ENCODE measurements at regions not wholly inside any gene's neighbourhood (a gene's known extent, or its start where the extent isn't known, plus 50 kb on each side); places are given as distances from the start of the nearest gene placed in this dataset.

DNA sequence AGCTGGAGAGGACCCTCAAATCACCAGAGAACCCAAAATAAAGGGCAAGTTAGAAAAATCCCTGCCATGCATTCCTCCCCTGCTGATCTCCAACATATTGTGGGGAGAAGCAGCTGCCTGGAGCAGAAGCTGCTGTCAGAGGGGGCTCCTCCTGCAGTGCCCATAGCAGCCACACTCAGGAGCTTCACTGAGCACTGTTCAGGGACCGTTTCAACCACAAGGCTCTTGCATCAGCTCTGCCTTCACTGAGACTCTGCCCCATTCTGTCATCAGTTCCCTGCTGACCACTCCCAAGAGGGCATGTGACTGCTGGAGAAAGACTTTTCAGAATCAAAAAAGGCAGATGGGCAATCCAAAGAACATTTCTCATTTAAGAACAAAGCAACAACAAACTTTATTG, 392.7 kb downstream of the GALC start:
- TF ChIP-seq, protein P1, sequence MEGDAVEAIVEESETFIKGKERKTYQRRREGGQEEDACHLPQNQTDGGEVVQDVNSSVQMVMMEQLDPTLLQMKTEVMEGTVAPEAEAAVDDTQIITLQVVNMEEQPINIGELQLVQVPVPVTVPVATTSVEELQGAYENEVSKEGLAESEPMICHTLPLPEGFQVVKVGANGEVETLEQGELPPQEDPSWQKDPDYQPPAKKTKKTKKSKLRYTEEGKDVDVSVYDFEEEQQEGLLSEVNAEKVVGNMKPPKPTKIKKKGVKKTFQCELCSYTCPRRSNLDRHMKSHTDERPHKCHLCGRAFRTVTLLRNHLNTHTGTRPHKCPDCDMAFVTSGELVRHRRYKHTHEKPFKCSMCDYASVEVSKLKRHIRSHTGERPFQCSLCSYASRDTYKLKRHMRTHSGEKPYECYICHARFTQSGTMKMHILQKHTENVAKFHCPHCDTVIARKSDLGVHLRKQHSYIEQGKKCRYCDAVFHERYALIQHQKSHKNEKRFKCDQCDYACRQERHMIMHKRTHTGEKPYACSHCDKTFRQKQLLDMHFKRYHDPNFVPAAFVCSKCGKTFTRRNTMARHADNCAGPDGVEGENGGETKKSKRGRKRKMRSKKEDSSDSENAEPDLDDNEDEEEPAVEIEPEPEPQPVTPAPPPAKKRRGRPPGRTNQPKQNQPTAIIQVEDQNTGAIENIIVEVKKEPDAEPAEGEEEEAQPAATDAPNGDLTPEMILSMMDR (IDR thresholded peaks at IDR 0.05): no peak
- TF ChIP-seq POLR2A (IDR thresholded peaks at IDR 0.05): no peak

Measured in esophagus squamous epithelium (tissue), 4 donors.